ENCODE measurements at regions not wholly inside any gene's neighbourhood (a gene's known extent, or its start where the extent isn't known, plus 50 kb on each side); places are given as distances from the start of the nearest gene placed in this dataset.
A peak's percentile ranks its signal among the peaks of the same experiment; 100 is the strongest.
"Not testable (repeated sequence)": the region's sequence is repeated elsewhere in the genome, so short reads cannot be mapped to it uniquely, and the experiment has no call there.

DNA sequence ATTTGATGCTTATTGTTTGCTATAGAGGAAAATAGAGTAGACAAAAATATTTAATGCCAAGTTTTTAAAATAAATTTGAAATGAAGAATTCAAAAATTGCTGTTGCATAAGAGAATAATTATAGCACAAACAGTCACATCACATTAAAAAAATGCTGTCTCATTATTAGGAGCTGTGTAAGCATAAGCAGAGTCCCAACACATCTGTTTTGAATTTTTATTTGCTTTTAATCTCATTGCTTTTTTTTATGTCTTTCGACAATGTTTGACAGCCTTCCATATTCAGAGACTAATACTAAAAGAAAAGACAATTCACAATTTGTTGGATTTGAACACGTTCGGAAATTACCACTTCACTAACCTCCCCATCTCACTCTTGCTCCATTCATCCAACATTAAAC, 143.5 kb downstream of the TFPI2 start:
- no peak for DNase-seq

GRCh38 chr7:93739424-93739823, 151.1 kb downstream of the TFPI2 start:
- no peak for DNase-seq

DNA sequence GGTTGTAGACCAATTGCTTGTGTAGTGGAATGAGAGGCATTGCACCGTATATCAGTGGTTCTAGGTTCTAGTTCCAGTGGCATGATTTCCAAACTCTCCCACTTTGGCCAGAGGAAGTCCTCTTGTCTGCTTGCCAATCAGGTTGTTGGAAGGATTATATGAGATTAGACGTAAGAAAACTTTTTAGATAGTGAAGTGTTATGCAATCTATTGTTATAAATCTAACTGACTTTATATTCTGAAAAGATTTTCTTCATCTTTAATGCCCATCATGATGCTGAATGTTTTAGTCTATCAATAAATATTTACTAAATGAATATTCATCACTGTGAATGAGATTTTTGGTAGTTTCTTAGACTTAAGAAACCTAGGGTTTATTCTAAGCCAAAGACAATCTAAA, 152.6 kb downstream of the TFPI2 start:
- DNase-seq, result no peak

GRCh38 chr7:93736668-93737369, 153.7 kb downstream of the TFPI2 start:
- DNase-seq, result no peak

DNA sequence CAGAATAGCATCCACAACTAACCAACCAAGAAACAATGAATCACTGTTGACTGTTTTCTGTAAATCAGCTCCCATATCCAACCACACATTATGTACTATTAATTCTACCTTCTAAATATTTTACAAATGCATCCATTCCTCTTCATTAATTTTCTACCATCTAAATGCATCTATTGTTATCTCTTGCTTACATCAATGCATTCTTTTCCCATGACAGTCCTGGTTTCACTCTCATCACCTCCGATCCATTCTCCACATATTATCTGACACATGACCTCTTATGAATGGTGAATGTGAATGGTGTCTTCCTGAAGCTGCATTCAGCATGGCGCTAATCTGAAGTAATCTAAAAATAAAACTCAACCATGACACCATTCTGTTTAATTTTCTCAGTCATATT, 153.8 kb upstream of the CALCR start:
- DNase-seq, result no peak

DNA sequence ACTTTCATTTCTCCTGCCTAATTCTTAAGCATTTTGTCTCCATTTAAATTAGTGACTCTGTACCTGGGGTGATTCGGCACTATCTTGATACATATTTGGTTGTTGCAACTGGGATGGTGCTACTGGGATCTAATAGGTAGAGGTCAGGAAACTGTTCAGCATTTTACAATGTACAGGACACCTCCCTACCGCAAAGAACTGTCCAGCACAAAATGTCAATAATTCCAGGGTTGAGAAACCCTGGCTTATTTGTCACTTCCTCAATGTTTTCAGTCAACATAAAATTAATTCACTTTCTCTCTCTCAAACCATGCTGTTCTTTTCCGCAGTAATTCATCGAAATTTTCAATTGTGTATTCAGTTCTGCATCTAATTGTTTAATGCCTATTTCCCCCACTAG, 151.4 kb upstream of the CALCR start:
- no peak for DNase-seq

- DNase-seq, result no peak
Measured at GRCh38 chr7:93723424-93724124, 149.1 kb upstream of the CALCR start.

DNA sequence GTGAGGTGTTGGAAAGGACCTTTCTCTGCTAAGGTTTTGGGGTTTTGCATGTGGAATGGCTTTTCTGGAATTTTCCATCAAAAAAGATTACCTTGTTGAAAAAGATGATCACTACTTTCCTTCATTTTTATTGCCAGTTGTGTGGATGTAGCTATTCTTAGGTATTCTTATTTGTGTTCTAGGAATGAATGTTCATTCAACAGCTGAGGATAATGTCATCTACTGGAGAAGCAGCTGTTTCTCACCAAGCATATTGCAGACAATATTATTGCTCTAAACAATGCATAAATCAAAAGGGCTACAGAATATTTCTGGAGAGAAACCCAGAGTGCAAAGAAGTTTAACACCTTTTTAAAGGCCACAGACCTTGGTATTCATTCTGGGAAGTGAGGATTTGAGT, 145.6 kb upstream of the CALCR start:
- DNase-seq, result no peak

DNA sequence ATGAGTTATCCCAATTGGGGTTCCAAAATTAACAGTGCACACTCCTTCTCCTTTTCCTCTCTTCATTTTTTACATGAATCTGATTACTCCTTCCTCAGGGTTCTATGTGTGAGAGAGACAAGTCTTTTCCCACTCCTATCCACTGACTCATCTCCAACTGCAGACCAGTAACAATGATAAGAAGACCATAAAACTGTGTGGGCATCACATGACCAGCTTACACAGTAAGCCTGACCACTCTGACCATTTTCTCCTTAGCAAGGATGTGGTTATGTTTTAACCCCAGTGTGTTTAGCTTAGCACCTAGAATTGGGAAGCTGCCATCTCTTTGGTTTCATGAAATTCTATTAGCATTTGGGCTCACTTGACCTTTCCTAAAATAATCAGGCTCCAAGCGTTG, 145.0 kb upstream of the CALCR start:
- DNase-seq, result no peak

GRCh38 chr7:93717217-93717900, 142.8 kb upstream of the CALCR start:
- no peak for DNase-seq

DNA sequence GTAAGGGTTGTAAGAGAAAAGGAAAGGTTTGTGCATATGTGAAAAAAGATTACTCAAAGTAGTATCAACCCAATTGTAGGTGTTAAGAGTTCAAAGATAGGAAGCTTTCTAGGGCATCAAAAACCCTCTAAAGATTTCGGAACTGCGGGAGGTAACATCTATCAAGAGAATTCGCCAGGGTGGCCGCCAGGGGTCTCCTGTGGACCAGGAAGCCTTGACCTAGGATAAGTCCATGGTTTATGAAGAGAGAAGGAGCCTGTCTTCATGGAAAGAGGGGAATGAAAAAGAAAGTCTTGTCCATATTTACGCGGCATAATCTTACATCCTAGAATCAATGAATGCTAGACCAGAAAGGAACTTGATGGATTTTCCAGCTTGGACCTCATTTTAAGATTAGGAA, 140.7 kb upstream of the CALCR start:
- peak in 5 of 56 donors; percentile 1 to 28 (median 8) for DNase-seq

DNA sequence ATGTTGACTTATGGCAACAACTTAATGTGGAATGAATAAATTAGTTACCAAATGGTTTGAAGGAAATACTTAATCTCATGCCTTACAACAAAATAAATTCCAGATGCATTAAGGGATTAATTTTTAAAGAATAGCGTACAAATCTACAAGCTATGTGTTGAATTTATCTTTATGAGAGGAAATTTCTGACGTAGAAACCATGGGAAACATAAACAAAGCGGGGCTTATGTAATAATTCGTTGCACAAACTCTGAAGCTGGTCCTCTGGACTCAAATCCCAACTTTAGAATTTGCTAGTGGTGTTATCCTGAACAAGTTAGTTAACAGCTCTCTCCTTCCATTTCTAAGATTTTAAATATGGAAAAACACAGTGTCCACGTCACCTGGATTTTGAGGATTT, 137.4 kb upstream of the CALCR start:
- DNase-seq, result no peak

- not testable (repeated sequence) for DNase-seq
Measured at GRCh38 chr7:93708255-93708654, 133.7 kb upstream of the CALCR start.

- DNase-seq, result no peak
Measured at GRCh38 chr7:93707249-93707648, 132.7 kb upstream of the CALCR start.

DNA sequence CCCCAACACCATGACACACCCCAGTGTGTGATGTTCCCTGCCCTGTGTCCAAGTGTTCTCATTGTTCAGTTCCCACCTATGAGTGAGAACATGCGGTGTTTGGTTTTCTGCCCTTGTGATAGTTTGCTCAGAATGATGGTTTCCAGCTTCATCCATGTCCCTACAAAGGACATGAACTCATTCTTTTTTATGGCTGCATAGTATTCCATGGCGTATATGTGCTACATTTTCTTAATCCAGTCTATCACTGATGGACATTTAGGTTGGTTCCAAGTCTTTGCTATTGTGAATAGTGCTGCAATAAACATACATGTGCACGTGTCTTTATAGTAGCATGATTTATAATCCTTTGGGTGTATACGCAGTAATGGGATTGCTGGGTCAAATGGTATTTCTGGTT, 131.6 kb upstream of the CALCR start:
- DNase-seq, result not testable (repeated sequence)

DNA sequence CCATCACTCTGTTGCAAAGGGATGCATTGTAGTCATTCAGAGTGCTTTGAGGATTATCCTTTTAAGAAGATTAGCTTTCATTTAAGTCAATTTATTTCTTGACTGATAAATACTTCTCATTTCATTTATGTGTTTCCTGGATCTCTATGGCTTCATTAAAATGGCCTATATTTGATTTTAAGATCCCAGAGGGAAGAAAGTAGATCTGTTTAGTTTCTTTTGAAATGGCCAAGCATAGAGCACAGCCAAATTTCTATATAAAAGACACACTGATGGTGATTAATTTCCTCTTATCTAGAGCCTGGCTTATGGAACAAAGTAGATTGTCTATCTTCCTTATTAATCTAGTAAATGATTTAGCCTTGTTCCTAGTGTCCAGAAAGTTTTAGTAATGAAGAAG, 129.7 kb upstream of the CALCR start:
- DNase-seq, result no peak

- no peak for DNase-seq
Measured at GRCh38 chr7:93697901-93698300, 123.4 kb upstream of the CALCR start.

DNA sequence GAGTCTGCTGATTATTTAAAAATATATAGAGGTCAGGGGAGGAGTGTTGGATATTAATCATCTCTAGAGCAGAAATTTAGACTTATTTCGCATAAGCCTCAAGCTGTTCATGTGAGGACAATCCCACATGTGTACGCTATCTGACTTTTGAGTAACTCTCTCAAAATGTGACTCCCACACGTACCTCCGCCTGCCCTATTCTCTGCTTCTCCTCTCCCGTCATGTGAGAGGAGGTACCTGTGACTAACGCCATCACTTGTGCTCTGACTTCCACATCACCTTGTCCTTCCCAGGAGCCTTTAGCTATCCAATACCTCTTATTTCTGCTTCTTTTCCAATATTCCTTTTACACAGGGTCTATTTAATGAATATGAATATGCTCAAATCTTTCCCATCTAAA, 119.3 kb upstream of the CALCR start:
- DNase-seq, result no peak

GRCh38 chr7:93690021-93690420, 115.5 kb upstream of the CALCR start:
- no peak for DNase-seq

DNA sequence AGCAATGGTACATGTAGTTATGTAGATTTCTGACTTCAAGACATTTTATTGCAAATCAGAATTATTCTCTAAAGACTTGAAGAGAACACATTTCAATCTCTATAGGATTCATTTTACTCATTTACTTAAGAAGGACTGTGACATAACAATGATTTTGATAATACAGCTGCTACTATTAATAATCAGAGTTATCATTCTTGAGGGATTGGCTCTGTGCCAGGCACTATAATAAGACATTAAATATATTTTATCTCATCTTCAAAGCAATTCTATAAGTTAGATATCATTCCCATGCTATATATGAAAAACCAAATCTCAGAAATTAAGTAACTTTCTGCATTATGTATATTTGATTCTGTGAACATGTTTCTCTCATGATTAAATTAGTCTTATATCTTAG, 103.7 kb upstream of the CALCR start:
- no peak for DNase-seq

DNA sequence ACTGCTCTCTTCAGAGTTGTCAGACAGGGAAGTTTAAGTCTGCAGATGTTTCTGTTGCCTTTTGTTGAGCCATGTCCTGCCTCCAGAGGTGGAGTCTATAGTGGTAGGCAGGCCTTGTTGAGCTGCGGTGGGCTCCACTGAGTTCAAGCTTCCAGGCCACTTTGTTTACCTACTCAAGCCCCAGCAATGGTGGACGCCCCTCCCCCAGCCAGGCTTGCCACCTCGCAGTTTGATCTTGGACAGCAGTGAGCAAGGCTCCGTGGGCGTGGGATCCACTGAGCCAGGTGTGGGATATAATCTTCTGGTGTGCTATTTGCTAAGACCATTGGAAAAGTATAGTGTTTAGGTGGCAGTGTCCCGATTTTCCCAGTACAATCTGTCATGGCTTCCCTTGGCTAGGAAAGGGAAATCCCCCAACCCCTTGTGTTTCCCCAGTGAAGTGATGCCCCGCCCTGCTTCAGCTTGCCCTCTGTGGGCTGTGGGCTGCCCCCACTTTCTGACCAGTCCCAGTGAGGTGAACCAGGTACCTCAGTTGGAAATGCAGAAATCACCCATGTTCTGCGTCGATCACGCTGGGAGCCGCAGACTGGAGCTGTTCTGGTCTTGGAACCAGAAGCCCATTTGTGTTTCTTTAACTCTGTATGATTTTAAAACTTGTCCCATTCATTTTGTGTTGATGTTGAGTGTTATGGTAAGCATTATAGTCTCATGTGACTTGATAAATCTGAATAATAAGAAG, 89.2 kb upstream of the CALCR start:
- no peak for DNase-seq

DNA sequence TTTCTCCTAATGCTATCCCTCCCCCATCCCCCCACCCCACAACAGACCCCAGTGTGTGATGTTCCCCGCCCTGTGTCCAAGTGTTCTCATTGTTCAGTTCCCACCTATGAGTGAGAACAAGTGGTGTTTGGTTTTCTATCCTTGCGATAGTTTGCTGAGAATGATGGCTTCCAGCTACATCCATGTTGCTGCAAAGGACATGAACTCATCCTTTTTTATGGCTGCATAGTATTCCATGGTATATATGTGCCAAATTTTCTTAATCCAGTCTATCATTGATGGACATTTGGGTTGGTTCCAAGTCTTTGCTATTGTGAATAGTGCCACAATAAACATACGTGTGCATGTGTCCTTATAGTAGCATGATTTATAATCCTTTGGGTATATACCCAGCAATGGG, 83.6 kb upstream of the CALCR start:
- DNase-seq, result not testable (repeated sequence)

Measured in amygdala (tissue), 56 donors.